HEK293 (cell line): ENCODE measurements at regions not wholly inside any gene's neighbourhood (a gene's known extent, or its start where the extent isn't known, plus 50 kb on each side); places are given as distances from the start of the nearest gene placed in this dataset.

Source experiments
- CTCF ChIA-PET: fragments of 350-600 bp; formaldehyde crosslinking; extraction: SDS; loops from one replicate; lab custom pipeline; 2021; ENCODE audit warnings: antibody characterized with exemption; lab: Yijun Ruan, JAX
- POLR2A ChIA-PET: fragments of 300-600 bp; formaldehyde crosslinking; extraction: SDS; loops from one replicate; lab custom pipeline; 2020; ENCODE audit warnings: antibody characterized with exemption, inconsistent platforms; lab: Yijun Ruan, JAX
- H3K27ac ChIP-seq: fragments of 200-500 bp; sonication (Bioruptor generic); 2 replicates; pipeline ENCODE4 v1.5.1; 2014; ENCODE audit warnings: low read depth, low read length, control low read depth, inconsistent platforms; ENCODE audit errors: extremely low read depth
- H3K36me3 ChIP-seq, 2 experiments: fragments of 200-500 bp in 1 of 2; sonication (Bioruptor generic) in 1 of 2; 1 replicate in 1 of 2; 2 replicates in 1 of 2; pipeline ENCODE4 v1.5.1; 2014 to 2017; ENCODE audit warnings: inconsistent platforms in 2 of 2, low read length in 2 of 2; ENCODE audit not compliant: control insufficient read depth in 2 of 2, insufficient read depth in 1 of 2
- H3K4me1 ChIP-seq: fragments of 200-500 bp; sonication (Bioruptor generic); 2 replicates; pipeline ENCODE4 v1.5.1; 2014; ENCODE audit warnings: mild to moderate bottlenecking, low read length, inconsistent platforms; ENCODE audit not compliant: control insufficient read depth, insufficient read depth
- H3K4me3 ChIP-seq: 2 replicates; pipeline ENCODE4 v1.5.1; 2011; ENCODE audit warnings: low read depth, mild to moderate bottlenecking, control low read depth, low read length, moderate library complexity
- H3K9me3 ChIP-seq: fragments of 200-500 bp; sonication (Bioruptor generic); 2 replicates; pipeline ENCODE4 v1.5.1; 2014; ENCODE audit warnings: low read depth, low read length, inconsistent platforms; ENCODE audit not compliant: control insufficient read depth, insufficient read depth
- AEBP2 ChIP-seq: fragments of 450-650 bp; formaldehyde crosslinking; IDR thresholded peaks from 2 replicates; pipeline ENCODE4 v1.5.1; 2016; ENCODE audit warnings: missing biosample characterization, missing genetic modification characterization, borderline replicate concordance
- GLIS2 ChIP-seq: fragments of 450-650 bp; formaldehyde crosslinking; IDR thresholded peaks from 2 replicates; pipeline ENCODE4 v1.5.1; 2016; ENCODE audit warnings: missing biosample characterization, missing genetic modification characterization
- ZNF174 ChIP-seq: fragments of 450-650 bp; formaldehyde crosslinking; IDR thresholded peaks from 2 replicates; pipeline ENCODE4 v1.5.0; 2017; ENCODE audit warnings: missing biosample characterization, mild to moderate bottlenecking, missing genetic modification characterization
- ZNF2 ChIP-seq: fragments of 450-650 bp; formaldehyde crosslinking; IDR thresholded peaks from 2 replicates; pipeline ENCODE4 v1.5.1; 2016; ENCODE audit warnings: missing biosample characterization, missing genetic modification characterization
- ZNF24 ChIP-seq: fragments of 450-650 bp; formaldehyde crosslinking; IDR thresholded peaks from 2 replicates; pipeline ENCODE4 v1.5.1; 2016; ENCODE audit warnings: missing biosample characterization, missing genetic modification characterization
- ZNF266 ChIP-seq: fragments of 450-650 bp; formaldehyde crosslinking; IDR thresholded peaks from 2 replicates; pipeline ENCODE4 v1.5.1; 2016; ENCODE audit warnings: missing biosample characterization, missing genetic modification characterization, low read depth
- ZNF274 ChIP-seq, 2 experiments: fragments of 200-500 bp in 1 of 2; fragments of 450-650 bp in 1 of 2; sonication (Bioruptor generic) in 1 of 2; formaldehyde crosslinking in 1 of 2; IDR thresholded peaks; 2 replicates each; pipeline versions ENCODE4 v1.5.1 to v1.6.1; 2014 to 2016; ENCODE audit warnings: borderline replicate concordance in 1 of 2, inconsistent platforms in 1 of 2, low read length in 1 of 2, missing biosample characterization in 1 of 2, missing genetic modification characterization in 1 of 2
- ZNF48 ChIP-seq: fragments of 450-650 bp; formaldehyde crosslinking; IDR thresholded peaks from 2 replicates; pipeline ENCODE4 v1.5.1; 2016; ENCODE audit warnings: missing biosample characterization, missing genetic modification characterization
- ZNF514 ChIP-seq: fragments of 450-650 bp; formaldehyde crosslinking; IDR thresholded peaks from 2 replicates; pipeline ENCODE4 v1.5.1; 2016; ENCODE audit warnings: missing biosample characterization, missing genetic modification characterization
- ZNF529 ChIP-seq: fragments of 450-650 bp; formaldehyde crosslinking; IDR thresholded peaks from 2 replicates; pipeline ENCODE4 v1.5.1; 2017; ENCODE audit warnings: missing genetic modification characterization, missing biosample characterization; ENCODE audit not compliant: insufficient replicate concordance
- ZNF549 ChIP-seq: fragments of 450-650 bp; IDR thresholded peaks from 2 replicates; pipeline ENCODE4 v1.5.1; 2018; ENCODE audit warnings: missing biosample characterization, missing genetic modification characterization, mild to moderate bottlenecking, inconsistent platforms, moderate library complexity
- ZNF596 ChIP-seq: fragments of 450-650 bp; IDR thresholded peaks from 2 replicates; pipeline ENCODE4 v1.5.0; 2018; ENCODE audit warnings: missing biosample characterization, mild to moderate bottlenecking, missing genetic modification characterization, moderate library complexity
- ZNF623 ChIP-seq: fragments of 450-650 bp; formaldehyde crosslinking; IDR thresholded peaks from 2 replicates; pipeline ENCODE4 v1.5.1; 2016; ENCODE audit warnings: missing biosample characterization, missing genetic modification characterization
- ZNF776 ChIP-seq: fragments of 450-650 bp; formaldehyde crosslinking; IDR thresholded peaks from 2 replicates; pipeline ENCODE4 v1.5.0; 2017; ENCODE audit warnings: missing biosample characterization, missing genetic modification characterization, borderline replicate concordance
- ZNF837 ChIP-seq: fragments of 450-650 bp; formaldehyde crosslinking; IDR thresholded peaks from 2 replicates; pipeline ENCODE4 v1.5.1; 2016; ENCODE audit warnings: missing biosample characterization, missing genetic modification characterization
- ZNF843 ChIP-seq: fragments of 450-650 bp; formaldehyde crosslinking; IDR thresholded peaks from 2 replicates; pipeline ENCODE4 v1.5.1; 2016; ENCODE audit warnings: missing biosample characterization, missing genetic modification characterization
- ZSCAN23 ChIP-seq: fragments of 450-650 bp; formaldehyde crosslinking; IDR thresholded peaks from 2 replicates; pipeline ENCODE4 v1.5.1; 2016; ENCODE audit warnings: missing biosample characterization, missing genetic modification characterization
- TF ChIP-seq, protein P1 (sequence below): fragments of 450-650 bp; formaldehyde crosslinking; IDR thresholded peaks from 2 replicates; pipeline ENCODE4 v1.5.1; 2016; ENCODE audit warnings: missing biosample characterization, missing genetic modification characterization
- TF ChIP-seq, protein P2 (sequence below): fragments of 450-650 bp; formaldehyde crosslinking; conservative IDR thresholded peaks from 2 replicates; pipeline ENCODE4 v1.5.1; 2016; ENCODE audit warnings: low read depth, missing biosample characterization, missing genetic modification characterization

GRCh38 chr2:236501531-236501930 is 68.1 kb upstream of the ACKR3 start (continued):
- no peak for TF ChIP-seq ZNF549 (tag by site-specific recombination)
- TF ChIP-seq ZNF24 (tag by site-specific recombination), result no peak

GRCh38 chr2:236503100-236503499 is 66.5 kb upstream of the ACKR3 start:
- H3K4me3 ChIP-seq, result no peak overlapping the region
- no peaks in the 10 kb centered on the region for H3K9me3 ChIP-seq
- CTCF ChIA-PET, result interaction anchor here (0.6 to 0.9 kb wide), 2 partner anchors 10 to 268 kb away, joined by 3 to 4 read pairs; no protein-coding TSS in a partner anchor
- no peak overlapping the region for H3K27ac ChIP-seq
- H3K4me1 ChIP-seq, result no peaks in the 10 kb centered on the region
- TF ChIP-seq ZNF529 (tag by site-specific recombination) (no peak), ZSCAN23 (tag by site-specific recombination) (no peak), GLIS2 (tag by site-specific recombination) (no peak), ZNF623 (tag by site-specific recombination) (no peak), AEBP2 (tag by site-specific recombination) (no peak), ZNF266 (tag by site-specific recombination) (no peak), ZNF776 (no peak), ZNF174 (tag by site-specific recombination) (no peak), ZNF596 (no peak), ZNF843 (tag by site-specific recombination) (no peak), ZNF24 (tag by site-specific recombination) (no peak), ZNF48 (no peak), ZNF514 (tag by site-specific recombination) (no peak), ZNF837 (tag by site-specific recombination) (no peak), ZNF274 (IDR thresholded peaks at IDR 0.05; ENCODE audit: low read length) (no peak), ZNF274 (tag by site-specific recombination; IDR thresholded peaks at IDR 0.05; ENCODE audit: borderline replicate concordance) (no peak), ZNF2 (no peak)
- TF ChIP-seq, protein P1, sequence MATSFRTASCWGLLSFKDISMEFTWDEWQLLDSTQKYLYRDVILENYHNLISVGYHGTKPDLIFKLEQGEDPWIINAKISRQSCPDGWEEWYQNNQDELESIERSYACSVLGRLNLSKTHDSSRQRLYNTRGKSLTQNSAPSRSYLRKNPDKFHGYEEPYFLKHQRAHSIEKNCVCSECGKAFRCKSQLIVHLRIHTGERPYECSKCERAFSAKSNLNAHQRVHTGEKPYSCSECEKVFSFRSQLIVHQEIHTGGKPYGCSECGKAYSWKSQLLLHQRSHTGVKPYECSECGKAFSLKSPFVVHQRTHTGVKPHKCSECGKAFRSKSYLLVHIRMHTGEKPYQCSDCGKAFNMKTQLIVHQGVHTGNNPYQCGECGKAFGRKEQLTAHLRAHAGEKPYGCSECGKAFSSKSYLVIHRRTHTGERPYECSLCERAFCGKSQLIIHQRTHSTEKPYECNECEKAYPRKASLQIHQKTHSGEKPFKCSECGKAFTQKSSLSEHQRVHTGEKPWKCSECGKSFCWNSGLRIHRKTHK (tag by site-specific recombination), result no peak
- TF ChIP-seq, protein P2, sequence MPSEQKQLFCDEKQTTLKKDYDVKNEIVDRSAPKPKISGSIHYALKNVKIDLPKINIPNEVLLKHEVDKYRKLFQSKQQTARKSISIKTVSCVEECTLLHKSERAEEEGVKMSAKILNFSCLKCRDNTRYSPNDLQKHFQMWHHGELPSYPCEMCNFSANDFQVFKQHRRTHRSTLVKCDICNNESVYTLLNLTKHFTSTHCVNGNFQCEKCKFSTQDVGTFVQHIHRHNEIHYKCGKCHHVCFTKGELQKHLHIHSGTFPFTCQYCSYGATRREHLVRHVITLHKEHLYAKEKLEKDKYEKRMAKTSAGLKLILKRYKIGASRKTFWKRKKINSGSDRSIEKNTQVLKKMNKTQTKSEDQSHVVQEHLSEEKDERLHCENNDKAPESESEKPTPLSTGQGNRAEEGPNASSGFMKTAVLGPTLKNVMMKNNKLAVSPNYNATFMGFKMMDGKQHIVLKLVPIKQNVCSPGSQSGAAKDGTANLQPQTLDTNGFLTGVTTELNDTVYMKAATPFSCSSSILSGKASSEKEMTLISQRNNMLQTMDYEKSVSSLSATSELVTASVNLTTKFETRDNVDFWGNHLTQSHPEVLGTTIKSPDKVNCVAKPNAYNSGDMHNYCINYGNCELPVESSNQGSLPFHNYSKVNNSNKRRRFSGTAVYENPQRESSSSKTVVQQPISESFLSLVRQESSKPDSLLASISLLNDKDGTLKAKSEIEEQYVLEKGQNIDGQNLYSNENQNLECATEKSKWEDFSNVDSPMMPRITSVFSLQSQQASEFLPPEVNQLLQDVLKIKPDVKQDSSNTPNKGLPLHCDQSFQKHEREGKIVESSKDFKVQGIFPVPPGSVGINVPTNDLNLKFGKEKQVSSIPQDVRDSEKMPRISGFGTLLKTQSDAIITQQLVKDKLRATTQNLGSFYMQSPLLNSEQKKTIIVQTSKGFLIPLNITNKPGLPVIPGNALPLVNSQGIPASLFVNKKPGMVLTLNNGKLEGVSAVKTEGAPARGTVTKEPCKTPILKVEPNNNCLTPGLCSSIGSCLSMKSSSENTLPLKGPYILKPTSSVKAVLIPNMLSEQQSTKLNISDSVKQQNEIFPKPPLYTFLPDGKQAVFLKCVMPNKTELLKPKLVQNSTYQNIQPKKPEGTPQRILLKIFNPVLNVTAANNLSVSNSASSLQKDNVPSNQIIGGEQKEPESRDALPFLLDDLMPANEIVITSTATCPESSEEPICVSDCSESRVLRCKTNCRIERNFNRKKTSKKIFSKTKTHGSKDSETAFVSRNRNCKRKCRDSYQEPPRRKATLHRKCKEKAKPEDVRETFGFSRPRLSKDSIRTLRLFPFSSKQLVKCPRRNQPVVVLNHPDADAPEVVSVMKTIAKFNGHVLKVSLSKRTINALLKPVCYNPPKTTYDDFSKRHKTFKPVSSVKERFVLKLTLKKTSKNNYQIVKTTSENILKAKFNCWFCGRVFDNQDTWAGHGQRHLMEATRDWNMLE (tag by site-specific recombination), result no peak
- TF ChIP-seq, all 188 proteins: peak for 0
- POLR2A ChIA-PET, result no interaction called here
- H3K36me3 ChIP-seq, result no peaks in the 10 kb centered on the region
